GM13976 (cell line): ENCODE measurements at regions not wholly inside any gene's neighbourhood (a gene's known extent, or its start where the extent isn't known, plus 50 kb on each side); places are given as distances from the start of the nearest gene placed in this dataset.
"Not testable (repeated sequence)": the region's sequence is repeated elsewhere in the genome, so short reads cannot be mapped to it uniquely, and the experiment has no call there.

ENCODE experiments used
- DNase-seq: peaks from one replicate; pipeline ENCODE4 v3.0.0; 2012; ENCODE audit warnings: low spot score
- in situ Hi-C: fragments of 300-500 bp; cut with MboI; formaldehyde crosslinking; loops from one replicate; pipeline ENCODE4 v1.12.0; 2022; ENCODE audit warnings: low sequenced_read_pairs, mixed read lengths, inconsistent platforms; ENCODE audit not compliant: unreplicated experiment
- TF ChIP-seq, protein P1 (sequence below): IDR thresholded peaks from 2 replicates; pipeline ENCODE4 v1.5.1; 2012; ENCODE audit warnings: borderline replicate concordance, mild to moderate bottlenecking; ENCODE audit not compliant: insufficient read depth; ENCODE audit errors: extremely low read depth, missing control alignments, control extremely low read depth

DNA sequence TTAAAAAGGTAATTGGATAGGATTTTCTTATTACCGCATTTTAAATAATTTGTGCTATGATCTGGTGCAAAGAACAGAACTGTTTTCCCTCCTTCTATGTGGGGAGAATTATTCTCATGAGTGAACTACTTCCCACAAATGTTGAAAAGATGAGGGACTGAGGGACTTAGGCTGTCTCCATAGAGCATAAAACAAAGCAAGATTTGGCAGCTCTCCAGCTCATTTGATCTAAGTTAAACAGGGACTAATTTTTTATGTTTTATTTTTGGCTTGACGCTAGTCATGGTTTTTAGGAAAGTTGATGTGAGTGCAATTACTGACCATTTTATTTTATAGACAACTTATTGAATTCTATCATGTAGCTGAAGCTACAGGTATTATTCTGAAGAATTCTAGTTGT lies 362.3 kb downstream of the HLX start:
- TF ChIP-seq, protein P1, sequence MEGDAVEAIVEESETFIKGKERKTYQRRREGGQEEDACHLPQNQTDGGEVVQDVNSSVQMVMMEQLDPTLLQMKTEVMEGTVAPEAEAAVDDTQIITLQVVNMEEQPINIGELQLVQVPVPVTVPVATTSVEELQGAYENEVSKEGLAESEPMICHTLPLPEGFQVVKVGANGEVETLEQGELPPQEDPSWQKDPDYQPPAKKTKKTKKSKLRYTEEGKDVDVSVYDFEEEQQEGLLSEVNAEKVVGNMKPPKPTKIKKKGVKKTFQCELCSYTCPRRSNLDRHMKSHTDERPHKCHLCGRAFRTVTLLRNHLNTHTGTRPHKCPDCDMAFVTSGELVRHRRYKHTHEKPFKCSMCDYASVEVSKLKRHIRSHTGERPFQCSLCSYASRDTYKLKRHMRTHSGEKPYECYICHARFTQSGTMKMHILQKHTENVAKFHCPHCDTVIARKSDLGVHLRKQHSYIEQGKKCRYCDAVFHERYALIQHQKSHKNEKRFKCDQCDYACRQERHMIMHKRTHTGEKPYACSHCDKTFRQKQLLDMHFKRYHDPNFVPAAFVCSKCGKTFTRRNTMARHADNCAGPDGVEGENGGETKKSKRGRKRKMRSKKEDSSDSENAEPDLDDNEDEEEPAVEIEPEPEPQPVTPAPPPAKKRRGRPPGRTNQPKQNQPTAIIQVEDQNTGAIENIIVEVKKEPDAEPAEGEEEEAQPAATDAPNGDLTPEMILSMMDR, result no peak
- DNase-seq, result no peak
- in situ Hi-C loops, result no loop called here

DNA sequence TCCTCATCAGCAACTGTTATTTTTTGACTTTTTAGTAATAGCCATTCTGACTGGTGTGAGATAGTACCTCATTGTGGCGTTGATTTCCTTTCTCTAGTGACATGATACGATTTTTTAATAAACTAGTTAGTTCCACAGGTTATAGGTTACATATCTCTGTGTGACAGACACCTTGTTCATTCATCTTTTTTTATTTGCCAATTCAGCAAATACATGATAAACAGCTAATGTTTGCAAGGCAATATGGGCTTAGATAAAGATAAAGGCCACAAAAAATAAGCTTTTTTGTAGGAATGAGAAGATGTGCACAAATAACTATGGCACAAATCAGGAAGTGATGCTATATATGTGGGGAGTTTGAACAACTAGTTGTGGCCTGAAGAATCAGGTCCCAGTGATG lies 366.8 kb downstream of the HLX start:
- no peak for DNase-seq
- TF ChIP-seq, protein P1, result no peak
- in situ Hi-C loops, result no loop called here

DNA sequence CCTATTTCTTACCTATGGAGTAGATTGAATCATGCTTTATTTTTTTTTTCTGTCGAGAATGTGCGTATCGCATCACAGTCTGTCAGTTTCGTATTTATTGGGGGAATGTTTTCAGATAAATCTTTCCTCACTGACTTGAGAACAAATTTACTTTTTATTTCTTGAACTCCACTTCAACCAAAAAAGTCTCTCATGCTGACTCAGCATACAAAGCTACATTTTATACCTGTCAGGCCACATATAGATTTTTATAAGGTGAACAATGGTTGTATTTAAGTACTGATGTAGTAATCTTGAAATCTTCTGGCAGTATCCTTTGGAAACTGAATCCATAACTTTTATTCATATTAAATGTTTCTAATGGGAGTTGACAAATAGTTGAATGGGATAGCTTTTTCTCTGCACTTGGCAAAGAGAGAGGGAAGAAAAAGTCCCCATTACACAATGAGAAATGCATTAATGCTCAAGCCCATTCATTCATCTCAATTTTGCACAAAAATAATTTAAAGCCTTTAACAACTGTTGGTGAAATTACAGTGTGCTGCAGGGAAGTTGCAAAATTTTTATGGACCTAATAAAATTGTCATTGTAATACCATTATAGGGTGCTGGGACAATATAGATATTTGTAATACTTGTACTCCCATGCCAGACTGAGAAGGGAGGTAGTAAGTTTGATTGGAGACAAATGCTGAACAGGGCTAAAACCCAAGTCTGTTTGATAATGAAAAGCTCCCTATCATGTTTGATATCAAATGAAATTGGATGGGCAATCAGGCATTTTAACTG lies 367.6 kb downstream of the HLX start:
- in situ Hi-C loops, result no loop called here
- TF ChIP-seq, protein P1, result no peak
- no peak for DNase-seq

DNA sequence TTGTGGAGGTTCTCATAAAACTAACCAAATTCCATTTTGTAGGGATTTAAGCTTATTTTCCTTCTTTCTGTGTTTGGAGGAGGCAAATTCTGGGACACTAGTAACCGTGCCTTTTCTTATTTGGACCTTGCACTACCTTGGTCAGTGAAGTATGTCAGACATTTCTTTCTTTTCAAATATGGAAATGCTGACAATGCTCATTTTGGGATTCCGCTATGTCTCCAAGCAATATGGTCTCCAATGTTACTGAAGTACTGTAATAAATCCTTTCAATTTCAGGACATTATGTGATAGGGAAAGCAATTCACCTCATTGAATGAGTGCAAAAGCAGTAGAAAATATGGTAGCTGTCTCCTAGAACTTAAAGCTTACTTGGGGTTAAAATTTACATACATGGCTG lies 372.3 kb downstream of the HLX start:
- no peak for DNase-seq
- in situ Hi-C loops, result no loop called here
- TF ChIP-seq, protein P1, result no peak

DNA sequence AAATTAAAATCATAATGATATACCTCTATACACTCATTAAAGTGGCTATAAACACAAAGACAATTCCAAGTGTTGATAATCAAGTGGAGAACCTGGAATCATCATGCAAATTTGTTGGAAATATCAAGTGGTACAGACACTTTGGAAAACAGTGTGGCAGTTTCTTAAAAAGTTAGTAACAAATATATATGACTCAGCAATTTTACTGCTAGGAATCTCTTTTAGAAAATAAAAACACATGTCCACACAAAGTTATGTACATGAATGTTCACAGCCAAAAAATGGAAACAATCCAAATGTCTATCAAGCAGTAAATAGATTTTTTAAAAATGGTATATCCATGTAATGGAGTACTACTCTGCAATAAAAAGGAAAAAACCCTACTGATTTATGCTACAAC lies 375.6 kb downstream of the HLX start:
- DNase-seq, result no peak
- in situ Hi-C loops, result no loop called here
- TF ChIP-seq, protein P1, result no peak

DNA sequence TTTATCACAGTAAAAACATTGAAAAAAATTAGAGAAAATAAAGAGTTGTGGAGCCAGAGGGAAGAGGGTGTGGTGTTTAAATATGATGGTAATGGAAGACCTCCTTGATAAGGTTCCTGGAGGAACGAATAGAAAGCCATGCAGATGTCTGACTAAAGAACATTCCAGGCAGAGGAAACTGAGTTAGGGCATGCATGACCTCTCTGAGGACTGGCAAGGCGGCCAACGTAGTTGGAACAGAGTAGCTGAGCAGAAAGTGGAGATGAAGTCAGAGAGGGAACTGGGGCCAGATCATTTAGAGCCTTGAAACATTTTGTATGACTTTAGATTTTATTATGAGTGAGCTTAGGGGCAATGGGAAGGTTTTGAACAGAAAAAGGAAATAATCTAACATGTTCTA lies 377.5 kb downstream of the HLX start:
- in situ Hi-C loops, result no loop called here
- no peak for DNase-seq
- TF ChIP-seq, protein P1, result no peak

DNA sequence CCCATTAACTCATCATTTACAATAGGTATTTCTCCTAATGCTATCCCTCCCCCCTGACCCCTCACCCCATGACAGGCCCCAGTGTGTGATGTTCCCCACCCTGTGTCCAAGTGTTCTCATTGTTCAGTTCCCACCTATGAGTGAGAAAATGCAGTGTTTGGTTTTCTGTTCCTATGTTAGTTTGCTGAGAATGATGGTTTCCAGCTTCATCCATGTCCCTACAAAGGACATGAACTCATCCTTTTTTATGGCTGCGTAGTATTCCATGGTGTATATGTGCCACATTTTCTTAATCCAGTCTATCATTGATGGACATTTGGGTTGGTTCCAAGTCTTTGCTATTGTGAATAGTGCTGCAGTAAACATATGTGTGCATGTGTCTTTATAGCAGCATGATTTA lies 378.3 kb downstream of the HLX start:
- DNase-seq, in situ Hi-C loops: not testable (repeated sequence)

DNA sequence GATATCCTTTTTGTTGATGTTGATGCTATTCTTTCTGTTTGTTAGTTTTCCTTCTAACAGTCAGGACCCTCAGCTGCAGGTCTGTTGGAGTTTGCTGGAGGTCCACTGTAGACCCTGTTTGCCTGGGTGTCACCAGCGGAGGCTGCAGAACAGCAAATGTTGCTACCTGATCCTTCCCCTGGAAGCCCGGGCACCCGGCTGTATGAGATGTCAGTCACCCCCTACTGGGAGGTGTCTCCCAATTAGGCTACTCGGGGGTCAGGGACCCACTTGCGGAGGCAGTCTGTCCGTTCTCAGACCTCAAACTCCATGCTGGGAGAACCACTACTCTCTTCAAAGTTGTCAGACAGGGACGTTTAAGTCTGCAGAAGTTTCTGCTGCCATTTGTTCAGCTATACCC lies 383.4 kb downstream of the HLX start:
- in situ Hi-C loops, DNase-seq: not testable (repeated sequence)
